GM06990 (cell line): ENCODE measurements at regions not wholly inside any gene's neighbourhood (a gene's known extent, or its start where the extent isn't known, plus 50 kb on each side); places are given as distances from the start of the nearest gene placed in this dataset.

Experiments used
- DNase-seq: peaks from one replicate; pipeline ENCODE4 v3.0.0-alpha.2; 2011; ENCODE audit not compliant: insufficient read length; ENCODE audit errors: extremely low read depth
- H3K27me3 ChIP-seq: replicated peaks from 2 replicates; pipeline ENCODE4 v1.6.0; 2011; ENCODE audit warnings: low read length; ENCODE audit not compliant: control insufficient read depth, insufficient read depth
- H3K36me3 ChIP-seq: 2 replicates; pipeline ENCODE4 v1.5.1; 2011; ENCODE audit warnings: low read length; ENCODE audit not compliant: control insufficient read depth, insufficient read depth
- H3K4me3 ChIP-seq: replicated peaks from 2 replicates; pipeline ENCODE4 v1.5.1; 2011; ENCODE audit warnings: low read depth, mild to moderate bottlenecking, control low read depth, low read length
- CTCF ChIP-seq: IDR thresholded peaks from 2 replicates; pipeline ENCODE4 v1.5.1; 2011; ENCODE audit warnings: low read length, control low read depth, mild to moderate bottlenecking, inconsistent platforms; ENCODE audit not compliant: insufficient read depth, poor library complexity, severe bottlenecking

- Histone ChIP-seq H3K4me3 (no peak overlapping the region), H3K27me3 (no peaks in the 10 kb centered on the region), H3K36me3 (no peaks in the 10 kb centered on the region)
- TF ChIP-seq CTCF: no peak
- no peak for DNase-seq
Measured at GRCh38 chr3:153889905-153890334, 231.3 kb upstream of the ARHGEF26 start.

DNA sequence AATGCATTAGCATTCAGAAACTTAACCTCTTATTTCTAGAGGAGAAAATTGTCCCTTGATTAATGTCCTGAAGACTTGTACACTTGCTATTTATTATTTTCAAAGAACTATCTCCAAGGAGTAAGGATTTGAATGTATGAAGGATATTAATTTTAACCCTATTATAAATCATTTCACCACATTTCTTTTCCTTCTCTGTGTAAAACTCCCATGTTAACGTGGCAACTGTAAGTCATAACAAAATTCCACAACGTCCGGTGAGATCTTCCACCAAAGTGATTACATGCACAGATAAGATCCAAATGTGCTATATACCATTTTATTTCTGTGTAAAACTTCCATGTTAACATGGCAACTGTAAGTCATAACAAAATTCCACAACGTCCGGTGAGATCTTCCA, 229.1 kb upstream of the ARHGEF26 start:
- no peak for DNase-seq
- TF ChIP-seq CTCF: no peak
- no peaks in the 10 kb centered on the region for H3K27me3 ChIP-seq
- no peaks in the 10 kb centered on the region for H3K36me3 ChIP-seq
- no peak overlapping the region for H3K4me3 ChIP-seq

GRCh38 chr3:153894857-153895256, 226.3 kb upstream of the ARHGEF26 start:
- H3K4me3 ChIP-seq: no peak overlapping the region
- H3K27me3 ChIP-seq: no peaks in the 10 kb centered on the region
- DNase-seq: no peak
- TF ChIP-seq CTCF: no peak
- H3K36me3 ChIP-seq: no peaks in the 10 kb centered on the region

DNA sequence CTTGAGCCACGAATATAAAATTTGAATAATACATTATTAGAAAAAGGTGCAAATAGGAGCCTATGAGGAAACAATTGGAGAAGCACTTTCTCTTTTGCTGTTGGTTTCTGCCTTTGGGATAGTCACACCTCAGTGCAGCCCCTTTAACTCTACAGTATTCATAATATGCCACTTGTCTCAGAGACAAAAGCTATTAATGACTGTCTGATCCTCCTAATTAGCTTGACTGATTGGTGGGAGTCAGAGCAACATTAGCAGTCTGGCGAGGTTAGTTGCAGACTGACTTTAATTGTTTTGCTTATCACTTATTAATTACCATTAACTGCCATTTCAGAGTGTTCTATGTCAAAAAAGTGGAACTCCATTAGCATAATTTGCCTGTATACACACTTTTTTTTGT, 225.0 kb upstream of the ARHGEF26 start:
- DNase-seq: no peak
- Histone ChIP-seq H3K27me3 (no peaks in the 10 kb centered on the region), H3K4me3 (no peak overlapping the region), H3K36me3 (no peaks in the 10 kb centered on the region)
- no peak for TF ChIP-seq CTCF

GRCh38 chr3:153897025-153897723, 224.0 kb upstream of the ARHGEF26 start:
- TF ChIP-seq CTCF: no peak
- Histone ChIP-seq H3K27me3 (no peaks in the 10 kb centered on the region), H3K4me3 (no peak overlapping the region), H3K36me3 (no peaks in the 10 kb centered on the region)
- no peak for DNase-seq

DNA sequence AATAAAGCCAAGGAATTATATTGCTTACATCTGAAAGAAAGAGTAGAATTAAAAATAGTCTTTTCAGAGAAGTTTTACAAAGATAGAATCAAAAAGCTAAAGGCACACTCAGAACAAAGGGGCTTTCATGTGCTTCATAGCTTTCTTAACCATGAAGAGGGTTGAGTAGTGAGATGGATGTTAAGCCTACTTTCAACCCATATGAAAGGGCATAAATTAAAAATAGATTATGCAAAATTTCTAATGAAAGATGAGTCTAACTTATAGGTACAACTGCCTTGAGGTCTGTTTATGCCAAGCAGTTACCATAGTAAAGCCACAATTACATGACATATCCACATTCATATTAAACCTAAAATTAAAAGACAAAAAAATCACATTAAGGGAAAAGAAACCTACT, 223.3 kb upstream of the ARHGEF26 start:
- H3K4me3 ChIP-seq: no peak overlapping the region
- no peak for DNase-seq
- H3K36me3 ChIP-seq: no peaks in the 10 kb centered on the region
- H3K27me3 ChIP-seq: no peaks in the 10 kb centered on the region
- no peak for TF ChIP-seq CTCF
